ENCODE measurements at regions not wholly inside any gene's neighbourhood (a gene's known extent, or its start where the extent isn't known, plus 50 kb on each side); places are given as distances from the start of the nearest gene placed in this dataset.

DNA sequence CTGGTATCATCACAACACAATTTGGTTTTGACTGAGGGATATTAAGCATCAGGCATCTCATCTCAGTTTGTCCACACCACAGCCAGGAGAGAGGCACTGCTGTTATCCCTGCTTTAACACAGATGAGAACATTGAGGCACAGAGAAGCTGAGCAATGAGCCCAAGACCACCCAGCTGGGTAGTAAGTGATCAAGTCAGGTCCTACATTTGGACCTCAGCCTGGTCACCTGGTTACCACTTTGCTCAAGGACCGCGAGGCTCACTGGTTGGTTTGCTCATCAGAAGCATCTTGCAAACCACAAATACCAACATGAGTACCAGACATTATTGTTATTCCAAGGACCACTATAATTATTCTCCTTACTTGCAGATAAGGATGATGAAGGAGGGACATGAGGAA lies 245.5 kb downstream of the CBLN1 start:
- TF ChIP-seq POLR2A (IDR thresholded peaks at IDR 0.05), result no peak
- TF ChIP-seq, protein P1, sequence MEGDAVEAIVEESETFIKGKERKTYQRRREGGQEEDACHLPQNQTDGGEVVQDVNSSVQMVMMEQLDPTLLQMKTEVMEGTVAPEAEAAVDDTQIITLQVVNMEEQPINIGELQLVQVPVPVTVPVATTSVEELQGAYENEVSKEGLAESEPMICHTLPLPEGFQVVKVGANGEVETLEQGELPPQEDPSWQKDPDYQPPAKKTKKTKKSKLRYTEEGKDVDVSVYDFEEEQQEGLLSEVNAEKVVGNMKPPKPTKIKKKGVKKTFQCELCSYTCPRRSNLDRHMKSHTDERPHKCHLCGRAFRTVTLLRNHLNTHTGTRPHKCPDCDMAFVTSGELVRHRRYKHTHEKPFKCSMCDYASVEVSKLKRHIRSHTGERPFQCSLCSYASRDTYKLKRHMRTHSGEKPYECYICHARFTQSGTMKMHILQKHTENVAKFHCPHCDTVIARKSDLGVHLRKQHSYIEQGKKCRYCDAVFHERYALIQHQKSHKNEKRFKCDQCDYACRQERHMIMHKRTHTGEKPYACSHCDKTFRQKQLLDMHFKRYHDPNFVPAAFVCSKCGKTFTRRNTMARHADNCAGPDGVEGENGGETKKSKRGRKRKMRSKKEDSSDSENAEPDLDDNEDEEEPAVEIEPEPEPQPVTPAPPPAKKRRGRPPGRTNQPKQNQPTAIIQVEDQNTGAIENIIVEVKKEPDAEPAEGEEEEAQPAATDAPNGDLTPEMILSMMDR (IDR thresholded peaks at IDR 0.05), result no peak
- TF ChIP-seq EP300 (IDR thresholded peaks at IDR 0.05), result no peak
- no peak for TF ChIP-seq POLR2AphosphoS5 (IDR thresholded peaks at IDR 0.05)

All from suprapubic skin (tissue), 4 donors.